GM18511 (cell line): ENCODE measurements at regions not wholly inside any gene's neighbourhood (a gene's known extent, or its start where the extent isn't known, plus 50 kb on each side); places are given as distances from the start of the nearest gene placed in this dataset.
"Not testable (repeated sequence)": the region's sequence is repeated elsewhere in the genome, so short reads cannot be mapped to it uniquely, and the experiment has no call there.

Experiments used
- ATAC-seq: cut with Tn5 transposase; IDR thresholded peaks from one replicate; pipeline ENCODE4 v1.9.1; 2021; ENCODE audit warnings: mild to moderate bottlenecking, moderate library complexity; ENCODE audit not compliant: unreplicated experiment

- no peak for ATAC-seq
These were observed 77.0 kb downstream of the METRNL start for GRCh38 chr17:83156408-83156807.

GRCh38 chr17:83159204-83160049 is 80.0 kb downstream of the METRNL start:
- ATAC-seq, result no peak

GRCh38 chr17:83160443-83161297 is 81.3 kb downstream of the METRNL start:
- no peak for ATAC-seq

- ATAC-seq, result no peak
These were observed 82.1 kb downstream of the METRNL start for GRCh38 chr17:83161298-83162034.

- no peak for ATAC-seq
These were observed 82.8 kb downstream of the METRNL start for GRCh38 chr17:83162035-83162745.

GRCh38 chr17:83164490-83164889 is 85.1 kb downstream of the METRNL start:
- ATAC-seq, result no peak

- ATAC-seq, result no peak
These were observed 91.3 kb downstream of the METRNL start for GRCh38 chr17:83170571-83171260.

GRCh38 chr17:83171661-83172060 is 92.3 kb downstream of the METRNL start:
- no peak for ATAC-seq

- not testable (repeated sequence) for ATAC-seq
These were observed 92.7 kb downstream of the METRNL start for GRCh38 chr17:83172099-83172498.

GRCh38 chr17:83172646-83173045 is 93.2 kb downstream of the METRNL start:
- ATAC-seq, result not testable (repeated sequence)

GRCh38 chr17:83173180-83173913 is 93.9 kb downstream of the METRNL start:
- ATAC-seq, result not testable (repeated sequence)

GRCh38 chr17:83173914-83174361 is 94.5 kb downstream of the METRNL start:
- ATAC-seq, result no peak

- ATAC-seq, result no peak
These were observed 95.1 kb downstream of the METRNL start for GRCh38 chr17:83174362-83175118.

GRCh38 chr17:83175119-83175821 is 95.9 kb downstream of the METRNL start:
- ATAC-seq, result no peak

GRCh38 chr17:83175822-83176622 is 96.6 kb downstream of the METRNL start:
- ATAC-seq, result no peak

GRCh38 chr17:83176623-83177583 is 97.5 kb downstream of the METRNL start:
- ATAC-seq, result no peak
